ENCODE measurements at regions not wholly inside any gene's neighbourhood (a gene's known extent, or its start where the extent isn't known, plus 50 kb on each side); places are given as distances from the start of the nearest gene placed in this dataset.

DNA sequence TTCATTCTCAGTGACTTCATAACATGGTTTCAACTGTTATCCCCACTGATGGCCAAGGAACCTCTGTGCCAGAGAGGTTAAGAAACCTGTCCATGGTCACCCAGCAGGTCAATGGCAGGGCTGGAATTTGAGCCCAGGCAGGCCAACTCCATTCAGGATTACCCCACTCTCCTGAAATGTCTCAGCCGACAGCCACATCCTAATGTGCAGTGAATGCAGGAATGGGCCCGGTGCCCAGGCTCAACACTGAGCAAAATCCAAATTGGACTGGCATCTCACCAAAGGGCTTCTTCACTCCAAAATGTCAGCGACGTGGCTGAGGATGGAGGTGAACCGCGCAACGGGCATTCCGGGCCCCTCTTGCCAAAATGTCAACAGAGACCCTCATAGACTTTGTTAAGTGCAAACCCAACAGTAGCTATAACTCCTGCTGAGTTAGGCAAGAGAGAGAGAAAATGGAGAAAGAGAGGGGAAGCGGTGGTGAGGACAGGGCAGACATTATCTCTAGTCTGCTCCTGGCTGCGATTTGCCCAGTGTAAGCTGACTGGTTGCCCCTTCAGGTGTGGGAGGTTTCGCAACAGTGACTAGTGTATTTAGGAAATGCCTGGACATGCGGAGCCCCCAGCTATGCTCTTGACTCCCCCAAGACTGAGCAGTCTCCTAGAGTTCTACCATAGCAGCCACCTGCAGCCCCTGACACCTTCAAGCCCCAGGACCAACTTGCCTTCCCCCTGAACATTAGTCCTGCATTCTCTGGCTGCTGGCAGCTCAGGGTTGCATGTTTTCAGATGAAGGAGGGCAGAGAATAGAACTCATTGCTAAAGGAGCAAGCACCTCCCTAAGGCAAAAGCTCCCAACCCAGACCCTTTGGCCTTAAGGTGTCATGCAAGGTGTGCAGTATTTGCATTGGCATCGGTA, 167.7 kb downstream of the ANAPC1 start (continued):
- TF ChIP-seq, protein P1, sequence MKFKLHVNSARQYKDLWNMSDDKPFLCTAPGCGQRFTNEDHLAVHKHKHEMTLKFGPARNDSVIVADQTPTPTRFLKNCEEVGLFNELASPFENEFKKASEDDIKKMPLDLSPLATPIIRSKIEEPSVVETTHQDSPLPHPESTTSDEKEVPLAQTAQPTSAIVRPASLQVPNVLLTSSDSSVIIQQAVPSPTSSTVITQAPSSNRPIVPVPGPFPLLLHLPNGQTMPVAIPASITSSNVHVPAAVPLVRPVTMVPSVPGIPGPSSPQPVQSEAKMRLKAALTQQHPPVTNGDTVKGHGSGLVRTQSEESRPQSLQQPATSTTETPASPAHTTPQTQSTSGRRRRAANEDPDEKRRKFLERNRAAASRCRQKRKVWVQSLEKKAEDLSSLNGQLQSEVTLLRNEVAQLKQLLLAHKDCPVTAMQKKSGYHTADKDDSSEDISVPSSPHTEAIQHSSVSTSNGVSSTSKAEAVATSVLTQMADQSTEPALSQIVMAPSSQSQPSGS (IDR thresholded peaks at IDR 0.05; ENCODE audit: low read length) = no peak
- TF ChIP-seq, protein P2, sequence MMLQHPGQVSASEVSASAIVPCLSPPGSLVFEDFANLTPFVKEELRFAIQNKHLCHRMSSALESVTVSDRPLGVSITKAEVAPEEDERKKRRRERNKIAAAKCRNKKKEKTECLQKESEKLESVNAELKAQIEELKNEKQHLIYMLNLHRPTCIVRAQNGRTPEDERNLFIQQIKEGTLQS (IDR thresholded peaks at IDR 0.05; ENCODE audit: insufficient read depth, low read depth, low read length) = no peak

All from H1 (cell line).